Nephron progenitor cell (in vitro differentiated cells): ENCODE measurements at regions not wholly inside any gene's neighbourhood (a gene's known extent, or its start where the extent isn't known, plus 50 kb on each side); places are given as distances from the start of the nearest gene placed in this dataset.
"Not testable (repeated sequence)": the region's sequence is repeated elsewhere in the genome, so short reads cannot be mapped to it uniquely, and the experiment has no call there.

Experiments
- DNase-seq: peaks from one replicate; pipeline ENCODE4 v3.0.0; 2021
- H3K27ac Mint-ChIP-seq: 2 replicates; pipeline ENCODE4 v1.8.0; 2021; ENCODE audit warnings: mild to moderate bottlenecking, moderate library complexity, mixed read lengths
- H3K27me3 Mint-ChIP-seq: 2 replicates; pipeline ENCODE4 v1.8.0; 2021; ENCODE audit warnings: mild to moderate bottlenecking, low read depth, mixed read lengths; ENCODE audit not compliant: poor library complexity
- H3K36me3 Mint-ChIP-seq: 2 replicates; pipeline ENCODE4 v1.8.0; 2021; ENCODE audit warnings: low read depth, mixed read lengths
- H3K4me1 Mint-ChIP-seq: 2 replicates; pipeline ENCODE4 v1.8.0; 2021; ENCODE audit warnings: mixed read lengths
- H3K4me3 Mint-ChIP-seq: 2 replicates; pipeline ENCODE4 v1.8.0; 2021; ENCODE audit warnings: mild to moderate bottlenecking, moderate library complexity, mixed read lengths
- H3K9me3 Mint-ChIP-seq: 2 replicates; pipeline ENCODE4 v1.8.0; 2021; ENCODE audit warnings: mild to moderate bottlenecking, moderate library complexity, mixed read lengths
- TF ChIP-seq, protein P1 (sequence below): fragments of 200-600 bp; sonication (generic); IDR thresholded peaks from 2 replicates; pipeline ENCODE4 v1.5.0; 2021; ENCODE audit warnings: antibody characterized with exemption

DNA sequence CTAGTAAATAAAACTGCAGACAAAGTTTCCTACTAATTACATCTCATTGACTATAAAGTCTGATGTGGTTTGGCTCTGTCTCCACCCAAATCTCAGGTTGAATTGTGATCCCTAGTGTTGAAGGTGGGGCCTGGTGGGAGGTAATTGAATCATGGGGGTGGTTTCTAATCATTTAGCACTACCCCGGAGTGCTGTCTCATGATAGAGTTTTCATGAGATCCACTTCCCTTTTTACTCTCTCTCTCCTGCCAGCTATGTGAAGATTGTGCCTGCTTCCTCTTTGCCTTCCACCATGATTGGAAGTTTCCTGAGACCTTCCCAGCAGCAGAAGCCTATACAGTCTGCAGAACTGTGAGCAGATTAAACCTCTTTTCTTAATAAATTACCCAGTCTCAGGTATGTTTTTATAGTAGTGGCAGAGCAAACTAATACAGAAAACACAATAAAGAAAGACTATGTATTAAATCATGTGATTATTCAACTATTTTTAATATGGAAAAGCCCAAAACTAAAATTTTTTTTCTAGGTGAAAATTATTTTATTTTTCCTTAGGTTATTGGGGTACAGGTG, 232.1 kb downstream of the FZD1 start:
- peaks cover 37% of the 10 kb centered on the region for H3K9me3 Mint-ChIP-seq
- H3K27me3 Mint-ChIP-seq = no peaks in the 10 kb centered on the region
- H3K27ac Mint-ChIP-seq = no peak overlapping the region
- TF ChIP-seq, protein P1, sequence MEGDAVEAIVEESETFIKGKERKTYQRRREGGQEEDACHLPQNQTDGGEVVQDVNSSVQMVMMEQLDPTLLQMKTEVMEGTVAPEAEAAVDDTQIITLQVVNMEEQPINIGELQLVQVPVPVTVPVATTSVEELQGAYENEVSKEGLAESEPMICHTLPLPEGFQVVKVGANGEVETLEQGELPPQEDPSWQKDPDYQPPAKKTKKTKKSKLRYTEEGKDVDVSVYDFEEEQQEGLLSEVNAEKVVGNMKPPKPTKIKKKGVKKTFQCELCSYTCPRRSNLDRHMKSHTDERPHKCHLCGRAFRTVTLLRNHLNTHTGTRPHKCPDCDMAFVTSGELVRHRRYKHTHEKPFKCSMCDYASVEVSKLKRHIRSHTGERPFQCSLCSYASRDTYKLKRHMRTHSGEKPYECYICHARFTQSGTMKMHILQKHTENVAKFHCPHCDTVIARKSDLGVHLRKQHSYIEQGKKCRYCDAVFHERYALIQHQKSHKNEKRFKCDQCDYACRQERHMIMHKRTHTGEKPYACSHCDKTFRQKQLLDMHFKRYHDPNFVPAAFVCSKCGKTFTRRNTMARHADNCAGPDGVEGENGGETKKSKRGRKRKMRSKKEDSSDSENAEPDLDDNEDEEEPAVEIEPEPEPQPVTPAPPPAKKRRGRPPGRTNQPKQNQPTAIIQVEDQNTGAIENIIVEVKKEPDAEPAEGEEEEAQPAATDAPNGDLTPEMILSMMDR = no peak
- H3K4me1 Mint-ChIP-seq = no peaks in the 10 kb centered on the region
- no peak for DNase-seq
- no peak overlapping the region for H3K4me3 Mint-ChIP-seq
- H3K36me3 Mint-ChIP-seq = no peaks in the 10 kb centered on the region

DNA sequence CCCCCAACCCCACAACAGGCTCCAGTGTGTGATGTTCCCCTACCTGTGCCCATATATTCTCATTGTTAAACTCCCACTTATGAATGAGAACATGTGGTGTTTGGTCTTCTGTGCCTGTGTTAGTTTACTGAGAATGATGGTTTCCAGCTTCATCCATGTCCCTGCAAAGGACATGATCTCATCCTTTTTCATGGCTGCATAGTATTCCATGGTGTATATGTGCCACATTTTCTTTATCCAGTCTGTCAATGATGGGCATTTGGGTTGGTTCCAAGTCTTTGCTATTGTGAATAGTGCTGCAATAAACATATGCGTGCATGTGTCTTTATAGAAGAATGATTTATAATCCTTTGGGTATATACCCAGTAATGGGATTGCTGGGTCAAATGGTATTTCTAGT, 233.0 kb downstream of the FZD1 start:
- DNase-seq, H3K4me1 Mint-ChIP-seq, H3K4me3 Mint-ChIP-seq, H3K27me3 Mint-ChIP-seq, H3K27ac Mint-ChIP-seq, H3K36me3 Mint-ChIP-seq: not testable (repeated sequence)
- peaks cover 44% of the 10 kb centered on the region for H3K9me3 Mint-ChIP-seq

DNA sequence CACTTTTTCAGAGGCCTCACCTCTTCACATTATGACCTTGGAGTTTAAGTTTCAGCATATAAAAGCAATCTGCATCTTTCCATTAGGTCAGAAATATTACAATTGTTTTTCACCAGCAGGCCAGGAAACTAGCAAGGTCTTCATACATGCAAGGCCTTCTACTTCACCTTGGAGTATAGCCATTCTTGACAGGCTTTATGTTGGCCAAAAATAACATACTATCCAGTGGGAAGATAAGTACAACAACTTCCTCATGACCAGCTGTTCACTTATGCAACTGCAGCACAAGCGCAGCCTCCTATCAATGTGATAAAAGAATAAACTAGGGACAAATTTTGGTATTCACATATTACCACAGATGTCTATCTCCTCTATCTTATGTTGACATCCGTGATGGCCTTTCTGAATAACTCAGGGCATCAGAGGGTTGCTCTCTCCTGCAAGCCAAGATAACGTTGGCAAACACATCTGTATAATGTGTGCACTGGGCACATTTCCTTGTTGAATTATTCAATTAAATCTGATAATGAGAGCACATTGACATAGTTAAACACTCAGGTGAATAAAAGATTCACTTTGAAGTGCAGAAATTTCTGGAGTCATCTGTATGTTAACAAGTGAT, 239.8 kb downstream of the FZD1 start:
- Mint-ChIP-seq H3K4me1 (no peaks in the 10 kb centered on the region), H3K27me3 (no peaks in the 10 kb centered on the region), H3K36me3 (no peaks in the 10 kb centered on the region), H3K9me3 (peaks cover 44% of the 10 kb centered on the region), H3K4me3 (no peak overlapping the region), H3K27ac (no peak overlapping the region)
- TF ChIP-seq, protein P1 = no peak
- DNase-seq = no peak

DNA sequence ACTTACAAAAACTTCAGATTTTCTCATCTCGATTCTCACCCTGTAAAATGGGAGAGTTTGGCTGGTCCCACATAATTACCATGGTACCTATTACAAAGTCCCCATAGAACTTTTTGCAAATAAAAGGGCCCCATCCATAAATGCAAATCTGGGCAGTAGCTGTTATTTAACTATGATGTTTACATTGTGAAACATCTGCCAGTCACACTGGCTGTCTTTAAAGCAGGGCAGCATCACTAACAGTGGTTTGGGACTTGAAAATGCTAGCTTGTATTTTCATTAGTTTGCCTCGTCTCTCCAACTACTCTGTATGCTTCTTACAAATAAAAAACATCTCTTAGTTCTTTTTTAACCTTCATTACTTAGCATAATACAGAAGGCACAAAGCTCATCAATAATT, 240.7 kb downstream of the FZD1 start:
- TF ChIP-seq, protein P1 = no peak
- Mint-ChIP-seq H3K4me3 (no peak overlapping the region), H3K27me3 (no peaks in the 10 kb centered on the region), H3K9me3 (peaks cover 35% of the 10 kb centered on the region), H3K27ac (no peak overlapping the region), H3K4me1 (no peaks in the 10 kb centered on the region), H3K36me3 (no peaks in the 10 kb centered on the region)
- DNase-seq = no peak

DNA sequence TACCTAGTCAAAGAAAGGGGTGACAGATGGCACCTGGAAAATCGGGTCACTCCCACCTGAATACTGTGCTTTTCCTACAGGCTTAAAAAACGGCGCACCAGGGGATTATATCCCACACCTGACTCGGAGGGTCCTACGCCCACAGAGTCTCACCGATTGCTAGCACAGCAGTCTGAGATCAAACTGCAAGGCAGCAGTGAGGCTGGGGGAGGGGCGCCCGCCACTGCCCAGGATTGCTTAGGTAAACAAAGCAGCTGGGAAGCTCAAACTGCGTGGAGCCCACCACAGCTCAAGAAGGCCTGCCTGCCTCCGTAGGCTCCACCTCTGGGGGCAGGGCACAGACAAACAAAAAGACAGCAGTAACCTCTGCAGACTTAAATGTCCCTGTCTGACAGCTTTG, 242.7 kb downstream of the FZD1 start:
- not testable (repeated sequence) for H3K36me3 Mint-ChIP-seq, H3K27ac Mint-ChIP-seq, H3K4me1 Mint-ChIP-seq, DNase-seq, H3K4me3 Mint-ChIP-seq, H3K27me3 Mint-ChIP-seq
- H3K9me3 Mint-ChIP-seq = peaks cover 16% of the 10 kb centered on the region

DNA sequence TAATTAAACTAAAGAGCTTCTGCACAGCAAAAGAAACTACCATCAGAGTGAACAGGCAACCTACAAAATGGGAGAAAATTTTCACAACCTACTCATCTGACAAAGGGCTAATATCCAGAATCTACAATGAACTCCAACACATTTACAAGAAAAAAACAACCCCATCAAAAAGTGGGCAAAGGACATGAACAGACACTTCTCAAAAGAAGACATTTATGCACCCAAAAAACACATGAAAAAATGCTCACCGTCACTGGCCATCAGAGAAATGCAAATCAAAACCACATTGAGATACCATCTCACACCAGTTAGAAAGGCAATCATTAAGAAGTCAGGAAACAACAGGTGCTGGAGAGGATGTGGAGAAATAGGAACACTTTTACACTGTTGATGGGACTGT, 247.6 kb downstream of the FZD1 start:
- H3K36me3 Mint-ChIP-seq, H3K4me1 Mint-ChIP-seq, H3K27ac Mint-ChIP-seq, H3K27me3 Mint-ChIP-seq, DNase-seq, H3K4me3 Mint-ChIP-seq: not testable (repeated sequence)
- H3K9me3 Mint-ChIP-seq = peaks cover 13% of the 10 kb centered on the region

DNA sequence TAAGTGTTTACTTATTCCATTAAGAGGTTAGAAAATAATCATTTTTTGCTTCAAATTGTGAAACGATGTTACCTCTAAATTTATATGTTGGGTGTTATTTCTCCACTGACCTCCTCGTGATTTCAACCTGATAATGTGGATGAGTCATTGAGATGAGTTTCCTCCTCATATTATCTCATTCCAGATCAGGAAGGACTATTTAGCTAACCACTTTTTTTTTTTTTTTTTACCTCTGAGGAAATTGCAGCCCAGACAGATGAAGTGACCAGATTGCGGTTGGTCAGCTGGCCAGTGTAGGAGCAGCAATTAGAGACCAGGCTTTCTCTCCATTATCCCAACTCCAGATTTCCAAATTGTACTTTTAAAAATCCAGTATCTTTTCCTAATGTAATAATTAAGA, 248.7 kb downstream of the FZD1 start:
- no peak overlapping the region for H3K27ac Mint-ChIP-seq
- peaks cover 6% of the 10 kb centered on the region for H3K9me3 Mint-ChIP-seq
- no peaks in the 10 kb centered on the region for H3K27me3 Mint-ChIP-seq
- no peaks in the 10 kb centered on the region for H3K36me3 Mint-ChIP-seq
- TF ChIP-seq, protein P1 = no peak
- no peak overlapping the region for H3K4me3 Mint-ChIP-seq
- H3K4me1 Mint-ChIP-seq = no peaks in the 10 kb centered on the region
- no peak for DNase-seq
